ENCODE measurements at regions not wholly inside any gene's neighbourhood (a gene's known extent, or its start where the extent isn't known, plus 50 kb on each side); places are given as distances from the start of the nearest gene placed in this dataset.
A peak's percentile ranks its signal among the peaks of the same experiment; 100 is the strongest.

DNA sequence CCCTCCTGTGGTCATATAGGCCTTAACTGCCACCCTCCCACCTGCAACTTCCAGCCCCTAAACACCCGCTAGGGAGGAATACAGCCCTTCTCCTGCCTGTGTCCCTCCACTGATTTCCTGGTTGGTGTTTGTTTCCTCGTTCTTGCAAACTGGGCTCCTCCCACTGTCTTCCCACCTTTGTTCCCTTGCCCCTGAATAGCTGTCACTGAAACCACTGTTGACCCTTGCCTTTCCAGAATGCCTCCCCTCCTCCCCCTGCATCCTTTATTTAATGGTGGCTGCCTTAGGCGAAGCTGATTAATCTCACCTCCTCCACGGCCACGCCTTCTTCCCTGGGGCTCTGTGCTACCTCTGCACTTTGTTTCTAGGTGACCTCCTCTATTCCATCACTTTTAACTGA is 626.7 kb downstream of the BNC2 start:
- H3K4me3 Mint-ChIP-seq (ENCODE audit: unreplicated experiment), result peak overlapping the region; percentile 3
- peak overlapping the region; percentile 12 for H3K27ac Mint-ChIP-seq (ENCODE audit: unreplicated experiment)
- no peak for DNase-seq (ENCODE audit: low spot score)
- H3K9me3 Mint-ChIP-seq (ENCODE audit: unreplicated experiment), result no peaks in the 10 kb centered on the region
- peaks cover 42% of the 10 kb centered on the region for H3K4me1 Mint-ChIP-seq (ENCODE audit: unreplicated experiment)
- H3K27me3 Mint-ChIP-seq (ENCODE audit: unreplicated experiment), result peaks cover 2% of the 10 kb centered on the region
- H3K36me3 Mint-ChIP-seq (ENCODE audit: low read depth, unreplicated experiment), result no peaks in the 10 kb centered on the region
- TF ChIP-seq, protein P1, sequence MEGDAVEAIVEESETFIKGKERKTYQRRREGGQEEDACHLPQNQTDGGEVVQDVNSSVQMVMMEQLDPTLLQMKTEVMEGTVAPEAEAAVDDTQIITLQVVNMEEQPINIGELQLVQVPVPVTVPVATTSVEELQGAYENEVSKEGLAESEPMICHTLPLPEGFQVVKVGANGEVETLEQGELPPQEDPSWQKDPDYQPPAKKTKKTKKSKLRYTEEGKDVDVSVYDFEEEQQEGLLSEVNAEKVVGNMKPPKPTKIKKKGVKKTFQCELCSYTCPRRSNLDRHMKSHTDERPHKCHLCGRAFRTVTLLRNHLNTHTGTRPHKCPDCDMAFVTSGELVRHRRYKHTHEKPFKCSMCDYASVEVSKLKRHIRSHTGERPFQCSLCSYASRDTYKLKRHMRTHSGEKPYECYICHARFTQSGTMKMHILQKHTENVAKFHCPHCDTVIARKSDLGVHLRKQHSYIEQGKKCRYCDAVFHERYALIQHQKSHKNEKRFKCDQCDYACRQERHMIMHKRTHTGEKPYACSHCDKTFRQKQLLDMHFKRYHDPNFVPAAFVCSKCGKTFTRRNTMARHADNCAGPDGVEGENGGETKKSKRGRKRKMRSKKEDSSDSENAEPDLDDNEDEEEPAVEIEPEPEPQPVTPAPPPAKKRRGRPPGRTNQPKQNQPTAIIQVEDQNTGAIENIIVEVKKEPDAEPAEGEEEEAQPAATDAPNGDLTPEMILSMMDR (IDR thresholded peaks at IDR 0.05; ENCODE audit: unreplicated experiment), result no peak

DNA sequence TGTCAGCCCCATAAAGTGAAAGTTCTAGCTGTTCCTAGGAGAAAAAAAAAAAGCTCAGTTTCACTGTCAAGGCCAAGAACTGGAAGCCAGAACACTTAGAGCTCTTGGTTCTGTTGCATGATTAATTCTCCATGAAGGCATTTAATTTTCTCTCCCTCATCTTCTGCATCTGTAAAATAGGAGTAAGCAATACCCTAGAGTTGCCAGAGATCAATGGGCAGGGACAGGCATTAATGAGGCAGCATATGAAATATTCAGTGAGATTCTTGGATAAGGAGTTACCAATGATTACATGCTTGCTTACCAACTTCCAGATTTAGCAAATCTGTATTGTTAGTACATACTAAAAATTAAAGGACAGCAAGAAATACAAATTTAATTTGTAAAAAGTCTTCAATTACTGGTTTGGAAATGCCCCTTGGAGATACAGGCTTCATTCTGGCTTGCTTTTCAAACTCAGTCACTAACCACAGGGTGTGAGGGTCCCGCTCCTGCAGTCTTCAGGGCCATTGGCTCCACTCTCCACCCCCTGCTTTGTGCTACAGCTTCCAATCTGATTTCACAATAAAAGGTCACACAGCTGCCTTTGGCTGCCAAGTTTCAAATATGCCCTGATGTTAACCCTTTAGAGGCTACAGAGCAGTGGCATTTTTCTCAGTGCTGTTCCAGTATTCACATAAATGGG is 624.6 kb downstream of the BNC2 start:
- Mint-ChIP-seq H3K4me1 (ENCODE audit: unreplicated experiment) (peaks cover 29% of the 10 kb centered on the region), H3K4me3 (ENCODE audit: unreplicated experiment) (no peak overlapping the region), H3K9me3 (ENCODE audit: unreplicated experiment) (no peaks in the 10 kb centered on the region), H3K27me3 (ENCODE audit: unreplicated experiment) (peaks cover 2% of the 10 kb centered on the region), H3K36me3 (ENCODE audit: low read depth, unreplicated experiment) (no peaks in the 10 kb centered on the region), H3K27ac (ENCODE audit: unreplicated experiment) (no peak overlapping the region)
- TF ChIP-seq, protein P1 (IDR thresholded peaks at IDR 0.05; ENCODE audit: unreplicated experiment), result no peak
- DNase-seq (ENCODE audit: low spot score), result no peak

DNA sequence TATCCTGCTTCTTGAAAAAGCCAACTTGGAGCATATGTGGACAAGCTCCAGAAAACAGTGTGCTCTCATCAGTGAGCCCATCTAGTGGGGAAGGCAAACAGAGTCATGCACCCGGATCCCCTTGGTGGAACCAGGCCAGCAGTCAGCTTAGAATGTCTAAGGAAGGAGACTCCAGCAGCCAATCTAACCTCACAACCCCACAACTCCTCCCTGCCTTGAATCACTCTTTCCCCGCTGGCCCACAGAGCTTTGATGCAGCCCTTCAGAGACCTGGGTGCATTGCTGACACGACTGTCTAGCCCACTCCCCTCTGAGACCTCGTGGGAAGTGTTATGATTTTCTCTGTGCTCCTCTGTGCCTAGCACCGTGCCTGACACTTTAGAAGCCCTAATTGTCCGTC is 623.7 kb downstream of the BNC2 start:
- H3K36me3 Mint-ChIP-seq (ENCODE audit: low read depth, unreplicated experiment), result no peaks in the 10 kb centered on the region
- peaks cover 21% of the 10 kb centered on the region for H3K4me1 Mint-ChIP-seq (ENCODE audit: unreplicated experiment)
- H3K4me3 Mint-ChIP-seq (ENCODE audit: unreplicated experiment), result no peak overlapping the region
- no peak overlapping the region for H3K27ac Mint-ChIP-seq (ENCODE audit: unreplicated experiment)
- no peaks in the 10 kb centered on the region for H3K9me3 Mint-ChIP-seq (ENCODE audit: unreplicated experiment)
- DNase-seq (ENCODE audit: low spot score), result no peak
- H3K27me3 Mint-ChIP-seq (ENCODE audit: unreplicated experiment), result peaks cover under 1% of the 10 kb centered on the region
- TF ChIP-seq, protein P1 (IDR thresholded peaks at IDR 0.05; ENCODE audit: unreplicated experiment), result no peak

DNA sequence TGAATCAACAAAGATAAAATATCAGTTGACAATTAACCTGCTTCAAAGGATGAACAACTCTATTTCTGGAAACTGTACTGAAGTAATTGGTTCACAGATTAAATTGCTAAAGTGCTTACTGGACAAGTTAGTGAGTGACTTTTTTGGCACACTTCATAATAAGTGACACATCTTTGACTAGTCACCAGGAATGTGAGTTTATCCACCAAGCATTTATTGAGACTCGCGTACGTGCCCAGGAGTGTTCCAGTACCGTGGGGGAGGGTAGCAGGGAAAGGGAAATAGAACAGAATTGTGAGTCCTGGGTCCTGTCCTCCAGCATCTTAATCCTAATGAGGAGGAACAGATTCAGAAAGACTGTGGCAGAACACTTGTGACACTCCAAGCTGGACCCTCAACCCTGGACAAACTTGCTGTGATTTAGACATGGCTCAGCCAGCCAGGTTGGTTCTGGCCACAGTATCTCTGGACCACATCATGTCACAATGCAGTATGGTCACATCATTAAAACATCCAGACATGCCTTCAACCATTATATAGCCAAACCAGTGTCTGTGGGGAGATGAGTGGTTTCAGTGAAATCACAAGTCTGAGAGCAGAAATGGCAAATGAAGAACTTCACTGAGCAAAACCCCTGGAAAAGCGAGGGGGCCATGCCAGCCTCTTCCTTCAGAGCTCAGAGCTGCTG is 623.1 kb downstream of the BNC2 start:
- TF ChIP-seq, protein P1 (IDR thresholded peaks at IDR 0.05; ENCODE audit: unreplicated experiment), result no peak
- no peak for DNase-seq (ENCODE audit: low spot score)
- Mint-ChIP-seq H3K27ac (ENCODE audit: unreplicated experiment) (no peak overlapping the region), H3K4me1 (ENCODE audit: unreplicated experiment) (peaks cover 18% of the 10 kb centered on the region), H3K9me3 (ENCODE audit: unreplicated experiment) (no peaks in the 10 kb centered on the region), H3K36me3 (ENCODE audit: low read depth, unreplicated experiment) (no peaks in the 10 kb centered on the region), H3K4me3 (ENCODE audit: unreplicated experiment) (no peak overlapping the region), H3K27me3 (ENCODE audit: unreplicated experiment) (no peaks in the 10 kb centered on the region)

- H3K9me3 Mint-ChIP-seq (ENCODE audit: unreplicated experiment), result no peaks in the 10 kb centered on the region
- H3K27me3 Mint-ChIP-seq (ENCODE audit: unreplicated experiment), result no peaks in the 10 kb centered on the region
- TF ChIP-seq, protein P1 (IDR thresholded peaks at IDR 0.05; ENCODE audit: unreplicated experiment), result no peak
- no peaks in the 10 kb centered on the region for H3K36me3 Mint-ChIP-seq (ENCODE audit: low read depth, unreplicated experiment)
- H3K27ac Mint-ChIP-seq (ENCODE audit: unreplicated experiment), result no peak overlapping the region
- no peak for DNase-seq (ENCODE audit: low spot score)
- H3K4me1 Mint-ChIP-seq (ENCODE audit: unreplicated experiment), result peaks cover 10% of the 10 kb centered on the region
- H3K4me3 Mint-ChIP-seq (ENCODE audit: unreplicated experiment), result no peak overlapping the region
Measured at GRCh38 chr9:16248822-16249221, 621.6 kb downstream of the BNC2 start.

All from endothelial cell (in vitro differentiated cells).